GM18519 (cell line): ENCODE measurements at regions not wholly inside any gene's neighbourhood (a gene's known extent, or its start where the extent isn't known, plus 50 kb on each side); places are given as distances from the start of the nearest gene placed in this dataset.
"Not testable (repeated sequence)": the region's sequence is repeated elsewhere in the genome, so short reads cannot be mapped to it uniquely, and the experiment has no call there.

Source experiments
- ATAC-seq: cut with Tn5 transposase; IDR thresholded peaks from one replicate; pipeline ENCODE4 v1.9.1; 2021; ENCODE audit warnings: mild to moderate bottlenecking, moderate library complexity; ENCODE audit not compliant: unreplicated experiment, low FRiP score

- no peak for ATAC-seq
These were observed 92.5 kb downstream of the MMUT start for GRCh38 chr6:49370518-49370917.

GRCh38 chr6:49366539-49366938, 96.5 kb downstream of the MMUT start:
- ATAC-seq: no peak

GRCh38 chr6:49348561-49348960, 114.5 kb downstream of the MMUT start:
- no peak for ATAC-seq

- ATAC-seq: no peak
These were observed 120.6 kb downstream of the MMUT start for GRCh38 chr6:49342410-49342809.

DNA sequence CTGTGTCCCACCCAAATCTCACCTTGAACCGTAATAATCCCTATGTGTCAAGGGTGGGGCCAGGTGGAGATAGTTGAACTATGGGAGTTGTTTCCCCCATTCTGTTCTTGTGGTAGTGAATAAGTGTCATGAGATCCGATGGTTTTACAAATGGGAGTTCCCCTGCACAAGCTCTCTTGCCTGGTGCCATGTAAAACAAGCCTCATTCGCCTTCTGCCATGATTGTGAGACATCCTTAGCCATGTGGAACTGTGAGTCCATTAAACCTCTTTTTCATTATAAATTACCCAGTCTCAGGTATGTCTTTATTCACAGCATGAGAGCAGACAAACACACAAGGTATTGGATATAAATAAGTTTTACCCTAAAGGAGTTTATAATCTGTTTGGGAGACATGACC, 121.2 kb downstream of the MMUT start:
- no peak for ATAC-seq

- ATAC-seq: no peak
These were observed 124.0 kb downstream of the MMUT start for GRCh38 chr6:49339096-49339495.

DNA sequence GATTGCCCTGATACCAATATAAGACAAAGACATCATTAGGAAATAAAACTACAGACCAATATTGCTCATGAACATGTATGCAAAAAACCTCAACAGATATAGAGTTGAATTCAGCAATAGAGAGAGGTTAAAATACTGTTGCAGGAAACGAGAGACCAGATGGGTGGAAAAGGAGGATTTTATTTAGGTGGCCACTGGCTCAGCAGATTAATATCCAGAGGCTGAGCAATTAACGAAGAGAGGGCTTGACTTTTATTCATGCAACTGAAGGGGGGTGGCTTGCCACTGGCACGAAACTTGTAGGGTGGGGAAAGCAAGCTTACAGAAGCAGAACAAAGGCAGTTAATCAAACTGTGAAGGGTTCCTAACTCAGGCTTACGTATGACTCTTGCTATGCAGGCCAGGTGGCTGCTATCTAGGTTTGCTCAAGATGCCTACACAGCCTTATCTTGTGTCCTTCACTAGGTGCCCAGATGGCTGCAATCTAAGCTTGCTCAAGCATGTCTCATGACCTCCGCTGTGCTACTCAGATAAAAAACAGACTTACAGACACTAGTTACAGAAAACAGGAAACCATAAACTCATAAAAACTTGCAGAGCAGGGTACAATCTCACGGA, 126.4 kb downstream of the MMUT start:
- ATAC-seq: no peak

- no peak for ATAC-seq
These were observed 129.5 kb downstream of the MMUT start for GRCh38 chr6:49333345-49334125.

GRCh38 chr6:49332781-49333180, 130.3 kb downstream of the MMUT start:
- ATAC-seq: no peak

- ATAC-seq: no peak
These were observed 133.9 kb downstream of the MMUT start for GRCh38 chr6:49329186-49329585.

DNA sequence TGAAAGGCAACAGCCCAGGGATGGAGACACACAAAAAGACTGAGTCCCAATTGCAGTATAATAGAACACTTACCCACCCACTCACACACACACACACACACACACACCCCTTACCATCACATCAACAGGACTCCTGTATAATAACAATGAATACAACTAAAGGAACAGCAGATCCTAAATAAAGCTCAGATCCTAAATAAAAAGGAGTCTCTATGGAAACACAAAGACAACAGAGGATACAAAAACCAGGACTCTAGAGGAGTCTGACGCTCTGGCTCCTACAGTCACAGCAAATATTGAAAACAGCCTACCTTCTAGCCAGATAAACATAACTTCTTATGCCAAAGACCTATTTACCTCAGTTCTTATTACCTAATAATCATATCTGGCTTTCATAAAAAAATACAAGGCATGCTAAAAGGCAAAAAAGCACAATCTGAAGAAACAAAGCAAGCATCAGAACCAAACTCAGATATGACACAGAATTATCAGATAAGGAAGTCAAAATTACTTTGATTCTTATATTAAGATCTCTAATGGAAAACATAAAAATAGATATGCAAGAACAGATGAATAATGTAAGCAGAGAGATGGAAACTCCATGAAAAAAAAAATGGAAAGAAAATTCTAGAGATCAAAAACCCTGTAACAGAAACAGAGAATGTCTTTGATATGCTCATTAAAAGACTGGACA, 134.9 kb downstream of the MMUT start:
- ATAC-seq: no peak

- ATAC-seq: no peak
These were observed 135.5 kb downstream of the MMUT start for GRCh38 chr6:49327571-49327970.

DNA sequence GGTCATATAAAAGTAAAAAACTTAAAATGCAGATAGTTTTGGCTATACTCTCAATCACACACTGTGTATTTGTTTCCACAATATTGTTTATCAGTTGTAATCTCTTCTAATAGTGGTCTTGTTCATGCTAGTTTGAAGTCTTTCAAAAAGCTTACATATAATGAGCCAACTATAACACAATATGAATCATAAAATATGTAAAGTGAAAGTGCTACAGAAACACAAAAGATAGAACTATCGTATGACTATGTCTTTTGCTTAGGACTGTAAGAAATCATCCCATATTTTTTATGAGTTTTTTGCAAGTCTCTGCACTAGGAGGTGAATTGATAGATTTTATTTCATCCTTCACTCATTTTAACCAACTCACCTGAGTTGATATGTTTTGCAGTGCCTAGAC, 136.0 kb downstream of the MMUT start:
- no peak for ATAC-seq

- ATAC-seq: no peak
These were observed 136.7 kb downstream of the MMUT start for GRCh38 chr6:49326347-49326746.

DNA sequence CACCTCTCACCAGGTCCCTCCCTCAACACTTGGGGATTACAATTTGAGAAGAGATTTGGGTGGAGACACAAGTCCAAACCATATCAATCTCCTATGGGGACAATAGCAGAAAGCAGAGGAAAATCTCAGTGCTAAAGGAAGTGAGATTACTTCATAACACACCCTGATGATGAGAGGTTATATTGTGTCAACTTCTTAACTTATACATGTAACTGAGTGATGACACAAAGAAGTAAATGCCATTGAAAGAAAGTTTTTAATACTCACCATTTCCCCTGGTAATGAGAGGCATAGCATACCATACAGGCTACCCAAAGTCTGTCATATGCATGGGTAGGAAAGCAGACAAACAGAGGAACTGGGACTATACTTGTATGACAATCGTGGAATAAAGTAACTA, 137.2 kb downstream of the MMUT start:
- no peak for ATAC-seq

DNA sequence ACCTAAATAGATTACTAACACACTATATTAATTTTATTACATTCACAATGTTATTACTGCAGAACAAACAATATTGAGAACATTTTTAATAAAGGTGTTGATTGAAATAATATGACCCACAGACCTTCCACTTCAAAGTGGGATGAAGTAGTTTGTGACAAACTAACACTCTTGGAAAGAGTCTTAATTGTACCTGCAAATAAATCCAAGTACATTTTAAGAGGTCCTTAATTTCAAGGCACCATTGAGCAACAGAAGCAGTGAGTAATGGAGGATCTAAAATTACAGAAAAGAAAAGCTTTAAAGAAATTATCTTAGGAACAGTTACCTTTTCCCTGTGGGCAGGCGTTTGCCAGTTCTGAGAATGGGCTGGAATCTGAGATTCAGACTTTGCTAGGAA, 140.2 kb downstream of the MMUT start:
- no peak for ATAC-seq

DNA sequence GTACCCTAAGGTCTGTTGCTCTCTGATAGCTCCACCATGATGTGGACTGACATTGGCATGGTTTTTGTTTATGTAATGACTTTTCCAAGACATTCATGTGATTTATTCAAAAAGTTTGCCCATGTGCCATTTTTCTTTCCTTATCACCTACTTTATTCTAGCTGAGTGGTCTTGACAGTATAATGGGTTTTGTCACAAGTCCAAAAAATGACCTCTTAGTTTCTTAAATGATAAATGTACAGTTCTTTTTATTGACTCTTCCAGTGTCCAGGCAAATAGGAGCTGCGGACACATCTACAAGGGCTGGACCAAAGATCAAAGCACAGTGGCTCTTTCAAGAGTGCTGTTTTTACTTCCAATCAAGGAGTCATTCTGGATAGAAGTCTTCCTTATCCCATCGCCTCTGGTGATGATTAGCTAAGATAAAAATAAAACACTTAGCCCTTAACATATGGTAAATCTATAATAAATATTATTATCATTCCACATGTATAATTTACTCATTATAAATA, 141.4 kb downstream of the MMUT start:
- ATAC-seq: no peak

DNA sequence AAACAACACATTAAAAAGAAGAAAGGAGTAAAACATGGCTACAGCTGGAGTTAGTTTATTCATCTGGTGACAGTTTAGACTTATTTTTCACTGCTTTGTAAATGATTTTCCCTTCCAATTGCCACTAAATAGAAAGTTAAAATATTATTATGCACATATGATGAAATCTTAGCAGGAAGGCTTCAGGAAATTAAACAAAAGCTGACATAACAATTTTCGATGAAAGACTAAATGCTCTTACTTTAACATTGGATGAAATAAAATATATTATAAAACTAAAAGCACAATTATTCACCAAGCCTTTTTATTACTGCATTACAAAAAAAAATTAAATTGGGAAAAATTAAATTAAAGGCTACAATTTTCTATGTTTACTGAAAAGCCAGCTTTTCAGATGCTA, 158.0 kb downstream of the MMUT start:
- no peak for ATAC-seq

DNA sequence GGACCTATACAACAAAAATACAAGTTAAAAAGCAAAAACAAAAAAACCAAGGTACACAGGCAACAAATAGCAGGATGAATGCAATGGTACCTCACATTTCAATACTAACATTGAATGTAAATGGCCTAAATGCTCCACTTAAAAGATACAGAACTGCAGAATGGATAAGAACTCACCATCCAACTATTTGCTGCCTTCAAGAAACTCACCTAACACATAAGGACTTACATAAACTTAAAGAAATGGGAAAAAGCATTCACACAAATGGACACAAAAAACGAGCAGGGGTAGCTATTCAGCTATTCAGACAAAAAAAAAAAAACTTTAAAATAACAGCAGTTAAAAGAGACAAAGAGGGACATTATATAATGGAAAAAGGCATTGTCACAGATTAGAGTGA, 158.7 kb downstream of the MMUT start:
- not testable (repeated sequence) for ATAC-seq

DNA sequence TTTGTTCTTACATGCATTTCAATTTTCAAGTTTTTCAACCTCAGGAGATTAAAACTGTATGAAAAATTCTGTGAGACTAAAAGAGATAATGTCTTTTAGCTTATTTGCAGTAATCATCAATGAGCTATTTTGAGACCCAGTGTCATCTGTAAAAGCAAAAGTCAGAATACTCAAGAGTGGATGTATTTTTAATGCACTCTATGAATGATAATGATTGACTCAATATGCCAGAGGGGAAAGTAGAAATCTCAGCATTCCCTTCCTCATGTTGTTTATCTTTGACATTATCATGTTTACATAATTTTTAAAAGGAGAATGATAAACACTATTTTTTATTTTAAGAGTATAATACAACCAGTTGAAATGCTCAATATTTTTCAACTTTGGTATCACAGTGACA, 162.1 kb downstream of the MMUT start:
- ATAC-seq: no peak

DNA sequence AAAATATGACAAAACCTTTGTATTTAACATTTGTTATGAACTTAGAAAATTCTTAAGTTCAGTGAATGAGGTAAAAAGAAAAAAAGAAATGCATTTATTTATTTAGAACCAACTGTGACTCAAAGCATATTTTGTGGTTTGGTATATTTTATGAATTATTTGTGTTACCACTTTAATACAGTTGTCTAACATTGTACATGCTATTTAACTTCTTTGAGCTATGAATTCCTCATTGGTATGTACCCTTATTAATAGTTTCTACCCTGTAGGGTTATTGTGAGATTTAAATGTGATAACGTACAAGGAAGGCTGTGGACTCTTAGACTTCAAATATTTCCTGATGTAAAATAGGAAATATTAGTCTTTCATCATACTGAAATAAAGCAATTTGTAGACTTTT, 162.6 kb downstream of the MMUT start:
- ATAC-seq: no peak

DNA sequence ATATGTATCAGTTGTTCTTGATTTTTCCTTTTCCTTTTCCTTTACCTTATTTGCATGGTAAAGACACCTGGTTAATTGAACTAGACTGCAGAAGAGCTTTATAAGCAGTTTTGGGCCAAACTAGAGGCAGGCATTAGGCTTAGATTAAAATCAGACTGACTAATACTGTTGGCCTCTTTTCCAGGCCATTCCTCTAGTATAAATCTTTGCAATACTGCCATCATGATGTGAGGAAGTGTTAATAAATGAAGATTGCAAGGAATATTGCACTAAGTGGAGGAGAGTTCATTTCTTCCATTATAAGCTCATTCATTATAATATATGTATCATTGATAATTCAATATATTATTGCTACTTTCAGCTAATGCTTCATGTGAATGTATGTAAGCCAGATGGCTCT, 163.8 kb downstream of the MMUT start:
- no peak for ATAC-seq
